LNCAP (cell line): ENCODE measurements at regions not wholly inside any gene's neighbourhood (a gene's known extent, or its start where the extent isn't known, plus 50 kb on each side); places are given as distances from the start of the nearest gene placed in this dataset.

Source experiments
- TF ChIP-seq, protein P1 (sequence below): fragments of 450-650 bp; IDR thresholded peaks from 2 replicates; pipeline ENCODE4 v1.5.1; 2017; ENCODE audit warnings: mild to moderate bottlenecking

DNA sequence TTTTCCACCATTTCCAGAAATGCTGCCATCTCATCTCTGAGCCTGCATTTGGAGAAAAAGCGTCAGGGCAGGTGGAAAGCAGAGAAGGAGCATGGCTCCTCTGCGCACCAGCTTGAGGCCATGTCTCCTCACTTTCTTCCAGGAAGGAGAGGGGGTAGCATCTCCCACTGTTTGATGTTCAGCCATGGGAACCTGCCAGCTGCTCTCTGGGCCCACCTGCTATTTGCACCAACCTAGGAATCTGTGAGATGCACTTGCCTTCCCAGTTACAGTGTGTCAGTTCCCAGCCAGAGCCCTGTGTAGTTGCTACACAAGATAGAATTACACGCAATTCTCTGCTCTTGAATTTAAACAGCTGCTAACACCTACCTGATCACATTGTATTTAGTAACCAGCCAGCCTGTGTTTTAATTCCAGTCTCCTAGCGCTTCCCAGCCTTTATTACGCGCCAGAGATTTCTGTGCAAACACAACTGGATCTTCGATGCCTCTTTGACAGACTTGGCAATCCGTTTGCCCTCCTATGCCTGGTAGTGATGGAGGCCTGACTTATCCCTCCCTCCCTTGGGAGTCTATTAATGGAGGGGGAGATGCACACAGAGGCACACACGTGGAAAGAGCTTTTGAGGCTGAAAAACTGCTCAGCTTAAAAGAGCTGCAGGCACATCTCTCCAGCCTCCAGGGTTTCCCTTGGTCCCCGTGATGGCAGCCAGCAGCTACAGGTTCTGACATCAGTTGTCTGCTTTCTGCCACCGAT, 98.1 kb upstream of the SEC14L1 start:
- TF ChIP-seq, protein P1, sequence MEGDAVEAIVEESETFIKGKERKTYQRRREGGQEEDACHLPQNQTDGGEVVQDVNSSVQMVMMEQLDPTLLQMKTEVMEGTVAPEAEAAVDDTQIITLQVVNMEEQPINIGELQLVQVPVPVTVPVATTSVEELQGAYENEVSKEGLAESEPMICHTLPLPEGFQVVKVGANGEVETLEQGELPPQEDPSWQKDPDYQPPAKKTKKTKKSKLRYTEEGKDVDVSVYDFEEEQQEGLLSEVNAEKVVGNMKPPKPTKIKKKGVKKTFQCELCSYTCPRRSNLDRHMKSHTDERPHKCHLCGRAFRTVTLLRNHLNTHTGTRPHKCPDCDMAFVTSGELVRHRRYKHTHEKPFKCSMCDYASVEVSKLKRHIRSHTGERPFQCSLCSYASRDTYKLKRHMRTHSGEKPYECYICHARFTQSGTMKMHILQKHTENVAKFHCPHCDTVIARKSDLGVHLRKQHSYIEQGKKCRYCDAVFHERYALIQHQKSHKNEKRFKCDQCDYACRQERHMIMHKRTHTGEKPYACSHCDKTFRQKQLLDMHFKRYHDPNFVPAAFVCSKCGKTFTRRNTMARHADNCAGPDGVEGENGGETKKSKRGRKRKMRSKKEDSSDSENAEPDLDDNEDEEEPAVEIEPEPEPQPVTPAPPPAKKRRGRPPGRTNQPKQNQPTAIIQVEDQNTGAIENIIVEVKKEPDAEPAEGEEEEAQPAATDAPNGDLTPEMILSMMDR = no peak

DNA sequence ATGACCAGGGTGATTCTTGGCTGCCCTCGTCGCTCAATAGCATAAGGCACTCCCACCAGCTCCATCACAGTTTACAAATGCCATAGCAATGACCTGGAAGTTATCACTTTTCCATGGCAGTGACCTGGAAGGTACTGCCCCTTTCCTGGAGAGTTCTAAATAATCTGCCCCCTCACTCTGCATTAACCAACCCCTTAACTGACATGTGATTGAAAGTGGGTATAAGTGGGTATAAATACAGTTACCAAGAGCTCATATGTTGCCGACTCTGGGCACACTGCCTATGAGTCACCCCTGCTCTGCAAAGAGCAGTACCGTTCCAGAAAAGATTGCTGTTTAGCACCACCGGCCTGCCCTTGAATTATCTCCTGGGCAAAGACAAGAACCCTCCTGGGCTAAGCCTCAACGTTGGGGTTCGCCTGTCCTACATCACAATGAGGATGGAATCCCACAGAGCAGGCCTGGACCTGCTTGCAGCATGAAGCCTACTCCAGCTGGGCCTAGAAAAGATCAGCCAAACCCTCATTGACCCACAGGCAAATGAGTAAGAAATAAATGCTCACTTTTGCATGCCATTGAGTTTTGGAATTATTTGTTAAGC, 95.2 kb upstream of the SEC14L1 start:
- TF ChIP-seq, protein P1 = no peak

DNA sequence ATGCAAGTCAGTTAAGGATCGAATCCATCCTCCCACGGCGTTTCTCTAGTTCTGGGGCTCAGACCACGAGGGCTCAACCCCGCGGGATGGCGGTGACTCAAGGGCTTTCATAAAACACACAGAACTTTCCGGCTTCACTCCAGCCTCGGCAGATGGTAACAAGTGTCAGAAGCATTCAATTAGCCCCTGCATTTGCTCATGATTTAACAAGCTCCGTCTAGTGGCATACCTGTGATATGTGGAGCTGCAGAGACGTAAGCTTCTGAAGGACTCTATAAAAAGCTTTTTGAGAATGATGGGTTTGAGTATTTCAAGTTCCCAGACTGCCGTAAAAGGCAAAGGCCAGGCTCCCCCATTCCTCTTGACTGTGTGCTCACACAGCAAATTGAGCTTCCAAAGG, 91.3 kb upstream of the SEC14L1 start:
- TF ChIP-seq, protein P1 = no peak

DNA sequence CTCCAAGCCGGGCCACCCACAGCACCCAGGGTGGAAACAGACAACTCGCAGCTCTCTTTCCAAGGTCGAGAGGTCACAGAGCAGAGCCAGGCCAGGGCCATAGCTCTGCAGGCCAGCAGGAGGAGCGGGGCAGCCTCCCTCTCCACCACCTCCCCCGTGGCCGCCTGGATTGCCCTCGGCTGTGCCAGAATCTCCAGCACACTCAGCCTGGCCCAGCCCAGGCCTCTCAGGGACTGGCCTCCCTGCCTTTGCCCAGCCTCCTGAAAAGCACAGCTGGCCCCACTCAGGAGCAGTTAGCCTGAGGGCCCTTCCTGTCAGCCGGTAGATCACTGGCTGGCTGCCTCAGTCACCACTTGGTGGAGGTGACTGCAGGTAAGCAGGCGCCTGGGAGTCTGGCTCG, 85.8 kb upstream of the SEC14L1 start:
- TF ChIP-seq, protein P1 = no peak

DNA sequence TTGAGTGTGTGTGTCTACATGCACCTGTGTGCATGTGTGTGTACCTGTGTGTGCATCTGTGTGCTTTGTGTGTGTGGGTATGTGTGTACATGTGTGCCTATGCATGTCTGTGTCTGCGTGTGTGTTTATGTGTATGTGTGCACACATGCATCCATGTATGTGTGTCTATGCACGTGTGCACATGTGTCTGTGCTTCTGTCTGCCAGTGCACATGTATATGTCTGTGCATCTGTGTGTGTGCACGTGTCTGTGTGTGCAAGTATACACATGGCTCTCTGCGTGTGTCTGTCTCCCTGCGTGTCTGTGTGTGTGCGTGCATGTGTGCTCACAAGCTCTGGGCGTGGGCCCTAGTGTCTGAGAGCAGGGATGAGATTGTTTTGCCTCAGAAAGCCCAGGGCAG, 85.3 kb upstream of the SEC14L1 start:
- TF ChIP-seq, protein P1 = no peak

DNA sequence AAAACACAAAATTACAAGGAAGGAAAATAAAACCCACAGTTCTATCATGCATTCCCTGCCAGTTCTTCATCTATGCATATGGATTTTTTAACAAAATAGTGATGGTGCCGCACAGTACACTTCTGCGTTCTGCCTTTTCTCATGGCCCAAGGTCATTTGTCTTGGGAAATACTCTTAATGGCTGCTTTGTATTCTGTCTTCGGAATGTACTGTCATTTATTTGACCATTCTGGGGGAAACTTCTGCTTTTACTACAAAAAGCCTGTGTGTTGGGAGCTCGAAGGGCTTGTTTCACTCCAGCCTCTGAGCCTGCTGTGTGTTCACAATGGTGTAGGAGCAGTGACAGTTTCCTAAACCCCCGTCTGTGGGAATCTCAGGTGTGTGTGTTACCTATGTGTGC, 82.8 kb upstream of the SEC14L1 start:
- TF ChIP-seq, protein P1 = no peak

DNA sequence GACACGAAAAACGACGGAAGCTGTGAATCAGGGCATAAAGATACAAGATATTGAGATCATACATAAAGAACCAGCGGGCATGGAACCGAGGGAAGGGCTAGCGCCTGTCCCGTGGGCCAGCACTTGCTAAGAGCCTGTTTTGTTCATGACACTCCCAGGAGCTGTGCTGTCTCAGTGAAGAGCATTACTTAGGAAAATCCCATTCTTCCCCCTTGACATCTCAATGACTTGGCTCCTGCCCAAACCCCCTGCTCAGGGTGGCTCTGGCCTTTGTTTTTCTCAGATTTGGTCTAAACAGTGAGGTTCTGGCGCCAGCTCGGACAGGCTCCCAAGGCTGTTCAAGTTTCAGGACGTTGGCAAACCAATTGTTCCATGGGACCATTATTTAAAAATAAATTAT, 79.1 kb upstream of the SEC14L1 start:
- TF ChIP-seq, protein P1 = no peak
